ENCODE measurements at regions not wholly inside any gene's neighbourhood (a gene's known extent, or its start where the extent isn't known, plus 50 kb on each side); places are given as distances from the start of the nearest gene placed in this dataset.

- intact Hi-C loops (cut with micrococcal nuclease; ENCODE audit: unreplicated experiment), result no loop called here
- Histone ChIP-seq H3K27ac (no peak overlapping the region), H3K4me2 (no peak overlapping the region), H3K36me3 (ENCODE audit: low read depth) (no peaks in the 10 kb centered on the region), H3K4me3 (no peak overlapping the region), H4K20me1 (ENCODE audit: insufficient read depth) (no peaks in the 10 kb centered on the region), H3K79me2 (ENCODE audit: low read depth) (no peaks in the 10 kb centered on the region), H3K9me3 (ENCODE audit: insufficient read depth, low read depth) (no peaks in the 10 kb centered on the region), H3K4me1 (replicated peaks; ENCODE audit: insufficient read depth) (no peaks in the 10 kb centered on the region), H2AFZ (no peak overlapping the region), H3F3A (ENCODE audit: insufficient read depth, low read depth) (no peaks in the 10 kb centered on the region), H3K9me2 (ENCODE audit: insufficient read depth) (no peaks in the 10 kb centered on the region), H3K27me3 (ENCODE audit: insufficient read depth, low read depth) (peaks cover 6% of the 10 kb centered on the region; the same call in 1 of the 2 replicates)
- TF ChIP-seq CTCF (conservative IDR thresholded peaks at IDR 0.05) (no peak), EZH2 (IDR thresholded peaks at IDR 0.05; ENCODE audit: low read depth) (no peak)
- DNase-seq, result no peak
- ChIA-PET POLR2A (ENCODE audit: unreplicated experiment) (no interaction called here), CTCF (no interaction called here)
- BruUV-seq (replicated peaks), result no TSS peak
These were observed 500.9 kb upstream of the CXorf51A start for GRCh38 chrX:147315483-147315882.

Data from PC-9 (cell line).